Vagina (tissue), 2 donors: ENCODE measurements at regions not wholly inside any gene's neighbourhood (a gene's known extent, or its start where the extent isn't known, plus 50 kb on each side); places are given as distances from the start of the nearest gene placed in this dataset.

Experiments
- CTCF ChIP-seq, 3 experiments: fragments of 450-650 bp in 2 of 3; fragments of 200-600 bp in 1 of 3; sonication (generic) in 1 of 3; IDR thresholded peaks; one replicate each; pipeline ENCODE4 v1.5.1; 2017 to 2019; ENCODE audit warnings: antibody characterized with exemption in 3 of 3, mild to moderate bottlenecking in 2 of 3, moderate library complexity in 2 of 3
- POLR2A ChIP-seq, 2 donors: fragments of 450-650 bp; IDR thresholded peaks; one replicate each; pipeline ENCODE4 v1.6.1; 2017; ENCODE audit warnings: antibody characterized with exemption in 2 of 2, mild to moderate bottlenecking in 2 of 2, moderate library complexity in 2 of 2
- POLR2AphosphoS5 ChIP-seq, 2 donors: sonication (generic); formaldehyde crosslinking; IDR thresholded peaks; one replicate each; pipeline ENCODE4 v1.9.0; 2017; ENCODE audit warnings: antibody characterized with exemption in 2 of 2, mild to moderate bottlenecking in 2 of 2, low read depth in 1 of 2; ENCODE audit not compliant: insufficient read depth in 1 of 2

GRCh38 chr20:40948465-40949267 lies 80.0 kb upstream of the TOP1 start:
- TF ChIP-seq POLR2AphosphoS5 (IDR thresholded peaks at IDR 0.05; ENCODE audit: insufficient read depth in 1 of 2, low read depth in 1 of 2) (no peak), POLR2A (IDR thresholded peaks at IDR 0.05) (no peak), CTCF (IDR thresholded peaks at IDR 0.05) (no peak)
